ENCODE measurements at regions not wholly inside any gene's neighbourhood (a gene's known extent, or its start where the extent isn't known, plus 50 kb on each side); places are given as distances from the start of the nearest gene placed in this dataset.

DNA sequence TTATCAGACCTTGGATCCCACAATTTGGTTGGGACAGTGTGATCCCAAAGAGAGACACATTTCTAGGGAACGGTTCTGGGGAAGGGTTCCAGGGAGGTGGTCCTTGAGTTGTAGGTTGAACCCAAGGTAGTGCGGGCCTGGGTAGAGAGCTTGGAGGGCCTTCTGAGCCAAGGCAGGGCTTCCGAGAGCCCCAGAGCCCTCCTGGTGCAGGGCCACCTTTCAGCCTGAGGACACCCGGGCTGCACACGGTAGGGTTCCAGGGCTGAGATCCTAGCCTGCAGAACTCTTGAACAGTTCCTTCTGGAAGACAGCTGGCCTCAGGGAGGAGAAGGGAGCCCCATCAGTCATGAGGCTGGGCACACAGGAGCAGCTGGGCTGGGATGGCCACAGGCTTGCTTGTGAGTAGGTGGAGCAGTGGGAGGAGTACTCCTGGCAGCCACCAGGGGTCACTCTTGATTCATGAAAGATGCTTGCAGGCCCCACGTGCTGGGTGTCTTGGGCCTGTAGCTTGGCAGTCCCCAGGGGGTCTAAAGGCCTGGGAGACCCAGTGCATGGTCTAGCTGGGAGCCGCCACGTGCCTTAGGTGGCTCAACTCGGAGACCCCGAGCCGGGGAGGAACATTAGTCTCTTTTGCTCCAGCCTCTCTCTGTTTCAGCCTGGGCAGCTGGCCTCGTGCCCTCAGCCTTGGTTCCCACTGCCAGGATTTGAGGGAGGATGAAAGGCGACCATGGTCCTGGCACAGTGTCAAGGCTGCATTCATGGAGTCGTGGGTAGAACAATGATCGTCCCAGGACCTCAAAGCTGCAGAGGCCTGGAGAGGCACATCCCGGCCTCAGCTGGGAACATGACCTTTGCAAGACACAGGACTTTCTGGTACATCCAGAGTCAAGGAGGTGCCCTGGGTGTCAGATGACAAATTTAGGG, 381.6 kb downstream of the TYW1 start:
- peak; percentile 68 to 88 for ATAC-seq (ENCODE audit: low FRiP score in 2 of 2)

DNA sequence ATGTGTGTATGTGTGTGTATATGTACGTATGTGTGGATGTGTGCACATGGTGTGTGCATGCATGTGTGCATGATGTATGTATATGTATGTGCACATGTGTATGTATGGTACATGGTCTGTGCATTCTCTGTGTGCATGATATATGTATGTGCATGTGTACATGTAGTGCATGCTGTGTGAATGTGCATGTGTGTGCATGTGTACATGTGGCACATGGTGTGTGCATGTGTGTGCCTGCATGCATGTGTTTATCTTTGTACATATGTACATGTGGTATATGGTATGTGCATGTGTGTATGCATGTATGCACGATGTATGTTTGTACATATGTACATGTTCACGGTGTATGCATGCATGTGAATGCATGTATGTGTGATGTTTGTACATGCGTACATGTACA, 383.7 kb downstream of the TYW1 start:
- Histone ChIP-seq H3K4me1 (no peaks in the 10 kb centered on the region), H3K36me3 (no peaks in the 10 kb centered on the region), H3K4me3 (no peak overlapping the region), H3K27ac (no peak overlapping the region), H3K9me3 (peaks cover 0 to 2% (median 1%) of the 10 kb centered on the region in 4 donors), H3K27me3 (no peaks in the 10 kb centered on the region)
- no peak for DNase-seq
- TF ChIP-seq POLR2AphosphoS5 (IDR thresholded peaks at IDR 0.05), result no peak
- no peak for TF ChIP-seq EP300 (IDR thresholded peaks at IDR 0.05)
- no peak for TF ChIP-seq POLR2A (IDR thresholded peaks at IDR 0.05)
- TF ChIP-seq, protein P1, sequence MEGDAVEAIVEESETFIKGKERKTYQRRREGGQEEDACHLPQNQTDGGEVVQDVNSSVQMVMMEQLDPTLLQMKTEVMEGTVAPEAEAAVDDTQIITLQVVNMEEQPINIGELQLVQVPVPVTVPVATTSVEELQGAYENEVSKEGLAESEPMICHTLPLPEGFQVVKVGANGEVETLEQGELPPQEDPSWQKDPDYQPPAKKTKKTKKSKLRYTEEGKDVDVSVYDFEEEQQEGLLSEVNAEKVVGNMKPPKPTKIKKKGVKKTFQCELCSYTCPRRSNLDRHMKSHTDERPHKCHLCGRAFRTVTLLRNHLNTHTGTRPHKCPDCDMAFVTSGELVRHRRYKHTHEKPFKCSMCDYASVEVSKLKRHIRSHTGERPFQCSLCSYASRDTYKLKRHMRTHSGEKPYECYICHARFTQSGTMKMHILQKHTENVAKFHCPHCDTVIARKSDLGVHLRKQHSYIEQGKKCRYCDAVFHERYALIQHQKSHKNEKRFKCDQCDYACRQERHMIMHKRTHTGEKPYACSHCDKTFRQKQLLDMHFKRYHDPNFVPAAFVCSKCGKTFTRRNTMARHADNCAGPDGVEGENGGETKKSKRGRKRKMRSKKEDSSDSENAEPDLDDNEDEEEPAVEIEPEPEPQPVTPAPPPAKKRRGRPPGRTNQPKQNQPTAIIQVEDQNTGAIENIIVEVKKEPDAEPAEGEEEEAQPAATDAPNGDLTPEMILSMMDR (IDR thresholded peaks at IDR 0.05), result no peak
- WGBS, 2 donors, result 71 to 81% methylated on average over 4 of the region's 4 CpGs
- peak in 1 of 2 donors; percentile 13 for ATAC-seq (ENCODE audit: low FRiP score in 2 of 2)

More for the DNA sequence above, 381.6 kb downstream of the TYW1 start:
- Histone ChIP-seq H3K36me3 (no peaks in the 10 kb centered on the region), H3K27me3 (no peaks in the 10 kb centered on the region), H3K4me3 (no peak overlapping the region), H3K4me1 (no peaks in the 10 kb centered on the region), H3K9me3 (peaks cover 0 to 7% (median 3%) of the 10 kb centered on the region in 4 donors), H3K27ac (no peak overlapping the region)
- WGBS, 2 donors, result 45 to 83% methylated on average over 1 to 15 of the region's 16 CpGs
- DNase-seq, result peak in 1 of 2 donors; percentile 62
- TF ChIP-seq, protein P1 (IDR thresholded peaks at IDR 0.05), result peak; percentile 74 to 85 (median 82)
- TF ChIP-seq EP300 (IDR thresholded peaks at IDR 0.05), result no peak

DNA sequence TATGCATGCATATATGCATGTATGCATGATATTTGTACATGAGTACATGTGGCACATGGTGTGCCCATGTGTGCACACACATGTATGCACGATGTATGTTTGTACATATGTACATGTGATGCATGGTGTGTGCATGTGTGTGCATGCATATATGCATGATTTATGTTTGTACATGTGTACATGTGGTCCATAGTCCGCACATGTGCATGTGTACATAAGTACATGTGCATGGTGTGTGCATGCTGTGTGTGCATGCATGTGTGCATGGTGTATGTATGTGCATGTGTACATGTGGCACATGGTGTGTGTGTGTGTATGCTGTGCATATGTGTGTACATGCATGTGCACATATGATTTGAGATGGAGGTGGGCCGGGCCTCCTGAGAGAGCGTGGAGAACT, 384.2 kb downstream of the TYW1 start:
- ATAC-seq (ENCODE audit: low FRiP score in 2 of 2) (no peak), DNase-seq (no peak)
- H3K27ac ChIP-seq, result no peak overlapping the region
- H3K4me1 ChIP-seq, result no peaks in the 10 kb centered on the region
- 63 to 82% methylated on average over 4 of the region's 4 CpGs for WGBS, 2 donors
- H3K36me3 ChIP-seq, result no peaks in the 10 kb centered on the region
- TF ChIP-seq POLR2A (IDR thresholded peaks at IDR 0.05) (no peak), POLR2AphosphoS5 (IDR thresholded peaks at IDR 0.05) (no peak), EP300 (IDR thresholded peaks at IDR 0.05) (no peak)
- TF ChIP-seq, protein P1 (IDR thresholded peaks at IDR 0.05), result no peak
- no peaks in the 10 kb centered on the region for H3K9me3 ChIP-seq
- no peaks in the 10 kb centered on the region for H3K27me3 ChIP-seq
- H3K4me3 ChIP-seq, result no peak overlapping the region

DNA sequence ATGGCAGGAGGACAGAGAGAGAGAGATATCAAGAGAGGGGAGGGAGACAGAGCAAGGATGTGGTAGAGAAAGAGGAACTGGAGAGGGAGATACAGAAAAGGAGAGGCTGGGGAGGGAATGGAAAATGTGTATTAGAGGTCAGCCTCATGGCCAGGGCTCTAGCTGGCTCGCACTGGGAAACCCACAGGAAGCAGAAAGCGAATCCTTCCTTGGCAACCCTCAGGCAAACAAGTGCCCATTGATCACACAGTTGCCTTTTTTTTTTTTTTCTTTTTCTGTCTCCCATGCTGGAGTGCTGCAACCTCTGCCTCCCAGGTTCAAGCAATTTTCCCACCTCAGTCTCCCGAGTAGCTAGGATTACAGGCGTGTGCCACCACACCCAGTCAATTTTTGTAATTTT, 391.2 kb downstream of the TYW1 start:
- Histone ChIP-seq H3K36me3 (no peaks in the 10 kb centered on the region), H3K27ac (no peak overlapping the region), H3K9me3 (no peaks in the 10 kb centered on the region), H3K4me1 (no peaks in the 10 kb centered on the region), H3K4me3 (no peak overlapping the region), H3K27me3 (no peaks in the 10 kb centered on the region)
- whole genome bisulfite sequencing, 2 donors, result 70 to 74% methylated on average over 4 of the region's 4 CpGs
- DNase-seq (no peak), ATAC-seq (ENCODE audit: low FRiP score in 2 of 2) (no peak)
- TF ChIP-seq, protein P1 (IDR thresholded peaks at IDR 0.05), result no peak
- TF ChIP-seq POLR2A (IDR thresholded peaks at IDR 0.05), result no peak
- TF ChIP-seq EP300 (IDR thresholded peaks at IDR 0.05), result no peak
- no peak for TF ChIP-seq POLR2AphosphoS5 (IDR thresholded peaks at IDR 0.05)
